Activated naive CD4-positive, alpha-beta T cell (primary cell): ENCODE measurements at regions not wholly inside any gene's neighbourhood (a gene's known extent, or its start where the extent isn't known, plus 50 kb on each side); places are given as distances from the start of the nearest gene placed in this dataset.
"Not testable (repeated sequence)": the region's sequence is repeated elsewhere in the genome, so short reads cannot be mapped to it uniquely, and the experiment has no call there.

ENCODE experiments used
- DNase-seq, 4 experiments: peaks; one replicate each; lab custom pipeline; 2025; lab: John Stamatoyannopoulos, UW

DNA sequence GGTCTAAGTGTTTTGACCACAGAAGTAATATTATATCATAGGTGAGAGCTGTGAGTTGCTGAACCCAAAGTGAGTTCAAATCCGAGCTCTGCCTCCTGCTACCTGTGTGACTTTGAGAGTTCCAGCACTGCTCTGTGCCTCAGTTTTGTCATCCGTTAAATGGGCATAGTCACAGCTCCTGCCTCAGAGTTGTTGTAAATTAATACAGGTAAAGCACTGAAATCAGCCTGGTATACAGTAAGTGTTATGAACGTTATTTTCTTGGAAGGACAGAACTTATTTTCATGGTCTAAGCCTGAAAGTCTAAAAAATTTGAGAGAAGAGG is 65.4 kb upstream of the ZNF195 start:
- not testable (repeated sequence) for DNase-seq

DNA sequence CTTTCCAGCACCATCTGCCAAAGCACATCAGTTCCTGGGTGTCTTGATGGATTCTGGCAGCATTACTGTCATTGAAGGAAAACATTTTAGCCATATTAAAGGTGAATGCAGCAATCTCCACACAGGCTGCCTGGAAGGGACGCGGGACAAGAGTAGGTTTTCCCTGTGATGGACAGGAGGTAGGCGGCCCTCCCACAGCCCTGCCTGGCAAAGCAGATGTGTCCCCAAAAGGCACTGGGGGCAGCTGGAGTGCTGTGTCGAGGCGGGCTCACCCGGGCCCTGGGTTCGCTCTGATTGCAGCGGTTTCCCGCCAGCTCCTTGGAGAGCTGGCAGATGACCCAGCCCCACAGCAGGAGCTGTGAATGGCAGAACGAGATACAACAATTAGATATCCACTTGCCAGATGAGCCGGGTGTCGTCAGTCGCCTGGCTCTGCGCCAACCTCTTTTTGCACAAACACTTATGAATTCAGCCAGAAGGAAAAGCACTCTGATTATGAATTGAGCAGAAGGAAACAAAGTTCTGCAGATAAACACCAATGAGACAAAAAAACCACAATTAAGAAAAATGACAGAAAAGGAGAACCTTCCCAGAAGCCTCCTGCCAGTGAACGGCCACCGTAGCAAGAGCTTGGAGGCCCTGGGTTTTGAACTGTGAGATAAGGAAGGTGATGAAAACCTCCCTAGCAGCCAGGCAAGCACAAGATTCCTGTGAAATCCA is 64.9 kb upstream of the ZNF195 start:
- not testable (repeated sequence) for DNase-seq

DNA sequence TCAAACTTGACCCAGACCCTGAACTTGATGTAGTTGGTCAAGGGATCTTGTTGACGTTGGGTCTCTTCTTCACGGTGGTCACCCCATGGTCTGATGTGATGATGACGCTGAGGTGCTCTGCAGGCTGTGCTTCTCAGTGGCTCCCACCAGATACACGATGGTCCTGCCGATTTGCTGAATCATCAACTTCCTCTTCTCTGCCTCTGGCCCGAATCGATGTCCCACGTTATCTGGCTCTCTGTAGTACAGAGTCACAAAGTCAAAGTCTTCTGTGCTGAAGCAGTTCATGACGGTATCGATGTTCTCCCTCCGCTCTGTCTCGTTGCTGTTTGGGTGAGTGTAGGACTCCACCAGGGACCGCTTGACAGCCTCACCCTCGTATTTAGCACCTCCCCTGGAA is 58.5 kb upstream of the ZNF195 start:
- not testable (repeated sequence) for DNase-seq

DNA sequence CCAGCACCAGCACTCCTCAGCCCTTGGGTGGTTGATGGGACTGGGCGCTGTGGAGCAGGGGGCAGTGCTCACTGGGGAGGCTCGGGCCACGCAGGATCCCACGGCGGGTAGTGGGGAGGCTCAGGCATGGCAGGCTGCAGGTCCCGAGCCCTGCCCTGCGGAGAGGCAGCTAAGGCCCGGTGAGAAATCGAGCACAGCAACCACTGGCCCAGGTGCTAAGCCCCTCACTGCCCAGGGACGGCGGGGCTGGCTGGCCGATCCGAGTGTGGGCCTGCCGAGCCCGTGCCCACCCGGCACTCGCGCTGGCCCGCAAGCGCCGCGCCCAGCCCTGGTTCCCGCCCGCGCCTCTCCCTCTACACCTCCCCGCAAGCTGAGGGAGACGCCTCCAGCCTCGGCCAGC is 56.0 kb upstream of the ZNF195 start:
- DNase-seq = no peak

DNA sequence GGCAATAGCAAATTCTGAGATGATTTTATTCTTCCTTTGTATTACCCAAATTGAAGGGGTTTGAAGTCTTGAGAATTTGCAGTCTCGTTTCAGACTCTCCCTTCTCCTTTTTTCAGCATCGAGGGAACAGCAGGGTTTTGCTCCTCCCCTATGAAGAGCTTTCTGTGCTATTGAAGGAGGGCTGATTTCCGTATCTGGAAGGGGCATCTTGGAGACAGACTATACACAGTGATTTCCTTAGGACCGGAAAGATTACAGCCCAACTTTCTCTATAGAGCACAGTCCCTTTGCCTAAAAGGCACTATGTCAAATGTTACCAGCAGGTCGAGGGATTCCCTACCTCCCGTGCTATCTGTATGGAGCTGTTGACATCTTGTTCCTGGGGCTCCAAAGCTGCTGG is 50.2 kb upstream of the ZNF195 start:
- DNase-seq = not testable (repeated sequence)
